ENCODE measurements at regions not wholly inside any gene's neighbourhood (a gene's known extent, or its start where the extent isn't known, plus 50 kb on each side); places are given as distances from the start of the nearest gene placed in this dataset.

DNA sequence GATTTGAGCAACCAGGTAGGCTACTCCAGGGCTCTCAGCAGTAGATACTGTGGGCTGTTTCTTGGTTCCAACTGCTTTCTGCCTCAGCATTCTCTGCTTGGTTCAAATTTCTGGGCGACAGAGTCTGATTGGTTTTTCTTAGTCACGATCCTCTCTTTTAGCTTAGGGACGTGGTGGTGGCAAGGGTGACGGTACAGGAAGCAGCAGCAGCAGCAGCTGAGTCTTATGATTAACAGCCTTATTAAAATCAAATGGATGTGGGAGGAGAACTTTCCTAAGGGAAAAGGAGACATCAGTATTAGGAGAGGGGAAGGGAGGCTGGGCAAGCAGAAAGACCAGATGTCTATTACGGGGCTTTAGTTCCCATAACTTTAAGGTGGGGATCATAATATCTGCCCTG, 156.5 kb upstream of the PLPP4 start:
- H3K36me3 ChIP-seq (replicated peaks in 1 of 2; ENCODE audit: control extremely low read depth in 1 of 2, control insufficient read depth in 1 of 2, extremely low read depth in 1 of 2, insufficient read depth in 2 of 2, low read length in 1 of 2): no peaks in the 10 kb centered on the region
- no peak overlapping the region for H3K4me2 ChIP-seq (replicated peaks; ENCODE audit: low read depth, low read length, poor library complexity, severe bottlenecking)
- DNase-seq (no peak), ATAC-seq (ENCODE audit: low read depth) (no peak)
- no peak overlapping the region for H2AFZ ChIP-seq (ENCODE audit: insufficient read depth, low read depth, low read length, poor library complexity, severe bottlenecking)
- intact Hi-C loops (cut with micrococcal nuclease): no loop called here
- no peaks in the 10 kb centered on the region for H3K27me3 ChIP-seq (replicated peaks in 1 of 4; ENCODE audit: control extremely low read depth in 1 of 4, control insufficient read depth in 3 of 4, insufficient read depth in 4 of 4, low read length in 3 of 4)
- H3K4me3 Mint-ChIP-seq: no peak overlapping the region
- H3K4me1 Mint-ChIP-seq: no peaks in the 10 kb centered on the region
- H3K4me3 ChIP-seq (ENCODE audit: control extremely low read depth in 1 of 5, extremely low read depth in 1 of 5, insufficient read depth in 1 of 5, low read depth in 2 of 5, low read length in 4 of 5): no peak overlapping the region
- H3K79me2 ChIP-seq (ENCODE audit: control insufficient read depth, insufficient read depth, low read length): no peaks in the 10 kb centered on the region
- no peaks in the 10 kb centered on the region for H4K20me1 ChIP-seq (ENCODE audit: control insufficient read depth, insufficient read depth, low read length, poor library complexity, severe bottlenecking)
- no peaks in the 10 kb centered on the region for H3K9me3 Mint-ChIP-seq (ENCODE audit: insufficient read depth)
- H3K9me3 ChIP-seq (ENCODE audit: control extremely low read depth in 1 of 3, control insufficient read depth in 2 of 3, insufficient read depth in 1 of 3, low read length in 2 of 3): no peaks in the 10 kb centered on the region
- H3K4me1 ChIP-seq (ENCODE audit: control insufficient read depth in 2 of 2, insufficient read depth in 2 of 2, low read length in 2 of 2): no peaks in the 10 kb centered on the region
- peaks cover 15% of the 10 kb centered on the region for H3K27me3 Mint-ChIP-seq
- ChIA-PET CTCF (no interaction called here), POLR2A (no interaction called here)
- no peak for TF ChIP-seq CTCF (IDR thresholded peaks at IDR 0.05)
- no peak for TF ChIP-seq EZH2 (IDR thresholded peaks at IDR 0.05; ENCODE audit: borderline replicate concordance, insufficient read depth, low read depth, low read length, poor library complexity, severe bottlenecking)
- no peak overlapping the region for H3K27ac ChIP-seq (ENCODE audit: low read length in 2 of 2)
- H3K9ac ChIP-seq (ENCODE audit: low read length): no peak overlapping the region
- H3K27ac Mint-ChIP-seq: no peak overlapping the region
- WGBS (ENCODE audit: insufficient coverage): 69% methylated on average over 3 of the region's 5 CpGs

- H3K4me3 Mint-ChIP-seq: no peak overlapping the region
- TF ChIP-seq EZH2 (IDR thresholded peaks at IDR 0.05; ENCODE audit: borderline replicate concordance, insufficient read depth, low read depth, low read length, poor library complexity, severe bottlenecking) (no peak), CTCF (IDR thresholded peaks at IDR 0.05) (no peak)
- Histone ChIP-seq H3K27ac (ENCODE audit: low read length in 2 of 2) (no peak overlapping the region), H3K79me2 (ENCODE audit: control insufficient read depth, insufficient read depth, low read length) (no peaks in the 10 kb centered on the region), H3K9ac (ENCODE audit: low read length) (no peak overlapping the region), H3K4me3 (ENCODE audit: control extremely low read depth in 1 of 5, extremely low read depth in 1 of 5, insufficient read depth in 1 of 5, low read depth in 2 of 5, low read length in 4 of 5) (no peak overlapping the region), H3K36me3 (replicated peaks in 1 of 2; ENCODE audit: control extremely low read depth in 1 of 2, control insufficient read depth in 1 of 2, extremely low read depth in 1 of 2, insufficient read depth in 2 of 2, low read length in 1 of 2) (no peaks in the 10 kb centered on the region), H3K27me3 (replicated peaks in 1 of 4; ENCODE audit: control extremely low read depth in 1 of 4, control insufficient read depth in 3 of 4, insufficient read depth in 4 of 4, low read length in 3 of 4) (no peaks in the 10 kb centered on the region), H3K9me3 (ENCODE audit: control extremely low read depth in 1 of 3, control insufficient read depth in 2 of 3, insufficient read depth in 1 of 3, low read length in 2 of 3) (no peaks in the 10 kb centered on the region), H3K4me1 (ENCODE audit: control insufficient read depth in 2 of 2, insufficient read depth in 2 of 2, low read length in 2 of 2) (no peaks in the 10 kb centered on the region), H4K20me1 (ENCODE audit: control insufficient read depth, insufficient read depth, low read length, poor library complexity, severe bottlenecking) (no peaks in the 10 kb centered on the region), H2AFZ (ENCODE audit: insufficient read depth, low read depth, low read length, poor library complexity, severe bottlenecking) (no peak overlapping the region), H3K4me2 (replicated peaks; ENCODE audit: low read depth, low read length, poor library complexity, severe bottlenecking) (no peak overlapping the region)
- ChIA-PET CTCF (no interaction called here), POLR2A (no interaction called here)
- peaks cover 24% of the 10 kb centered on the region for H3K27me3 Mint-ChIP-seq
- no peak overlapping the region for H3K27ac Mint-ChIP-seq
- intact Hi-C loops (cut with micrococcal nuclease): no loop called here
- no peaks in the 10 kb centered on the region for H3K9me3 Mint-ChIP-seq (ENCODE audit: insufficient read depth)
- no peaks in the 10 kb centered on the region for H3K4me1 Mint-ChIP-seq
- ATAC-seq (ENCODE audit: low read depth): no peak
- 82% methylated on average over 2 of the region's 3 CpGs for WGBS (ENCODE audit: insufficient coverage)
- DNase-seq: no peak
Observed at GRCh38 chr10:120308589-120308988, 148.4 kb upstream of the PLPP4 start.
